NCI-H1092 (cell line): ENCODE measurements at regions not wholly inside any gene's neighbourhood (a gene's known extent, or its start where the extent isn't known, plus 50 kb on each side); places are given as distances from the start of the nearest gene placed in this dataset.

Experiments used
- DNase-seq: peaks from one replicate; lab custom pipeline; 2025; lab: John Stamatoyannopoulos, UW

DNA sequence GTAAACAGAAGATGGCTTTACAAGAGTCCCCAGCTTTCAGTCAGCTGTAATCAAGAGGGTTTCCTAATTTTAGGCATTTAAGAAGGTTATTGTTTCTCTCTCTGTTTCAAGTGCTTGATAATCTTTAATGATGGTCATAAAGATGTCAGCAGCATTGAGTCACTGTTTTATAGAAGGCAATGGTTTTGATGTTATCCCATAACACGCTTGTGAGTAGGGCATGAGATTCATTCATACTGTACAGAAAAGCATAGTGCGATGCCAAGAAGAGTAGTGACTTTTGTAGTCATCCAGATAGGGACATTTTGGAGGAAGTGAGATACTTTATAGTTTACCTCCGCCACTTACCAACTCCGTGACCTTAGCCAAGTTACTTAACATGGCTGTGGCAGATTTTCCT, 364.2 kb upstream of the SLC10A2 start:
- no peak for DNase-seq

DNA sequence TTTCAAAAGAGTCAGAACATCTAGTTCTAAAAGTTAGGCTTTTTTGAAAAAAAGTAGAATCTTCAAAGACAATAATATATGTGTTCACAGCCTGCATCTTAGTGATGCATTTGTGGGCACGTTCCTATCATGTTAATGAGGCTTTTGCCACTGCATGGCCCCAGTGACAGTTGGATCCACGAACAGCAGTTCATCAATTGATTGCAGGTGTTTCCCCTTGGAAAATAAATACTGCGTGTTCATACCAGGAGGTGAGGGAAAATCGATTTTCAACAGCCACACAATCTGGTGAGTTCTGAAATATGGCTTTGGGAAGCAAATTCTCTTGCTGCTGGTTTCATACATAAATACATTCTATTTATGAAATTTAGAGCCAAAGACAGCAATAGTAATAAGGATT, 343.8 kb upstream of the SLC10A2 start:
- DNase-seq, result no peak

DNA sequence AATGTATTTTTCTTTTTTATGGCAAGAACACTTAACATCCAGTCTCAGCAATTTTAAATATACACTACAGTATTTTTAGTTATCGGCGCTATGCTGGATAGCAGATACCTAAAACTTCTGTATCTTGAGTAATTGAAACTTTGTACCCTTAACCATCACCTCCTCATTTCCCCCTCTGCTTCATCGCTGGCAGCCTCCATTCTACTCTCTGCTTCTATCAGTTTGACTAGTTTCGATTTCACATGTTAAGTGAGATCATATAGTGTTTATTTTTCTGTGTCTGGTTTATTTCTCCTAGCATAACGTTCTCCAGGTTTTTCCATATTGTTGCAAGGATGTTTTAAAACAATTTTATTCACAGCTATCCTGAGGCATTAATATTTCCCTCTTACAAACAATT, 340.8 kb upstream of the SLC10A2 start:
- DNase-seq, result no peak

DNA sequence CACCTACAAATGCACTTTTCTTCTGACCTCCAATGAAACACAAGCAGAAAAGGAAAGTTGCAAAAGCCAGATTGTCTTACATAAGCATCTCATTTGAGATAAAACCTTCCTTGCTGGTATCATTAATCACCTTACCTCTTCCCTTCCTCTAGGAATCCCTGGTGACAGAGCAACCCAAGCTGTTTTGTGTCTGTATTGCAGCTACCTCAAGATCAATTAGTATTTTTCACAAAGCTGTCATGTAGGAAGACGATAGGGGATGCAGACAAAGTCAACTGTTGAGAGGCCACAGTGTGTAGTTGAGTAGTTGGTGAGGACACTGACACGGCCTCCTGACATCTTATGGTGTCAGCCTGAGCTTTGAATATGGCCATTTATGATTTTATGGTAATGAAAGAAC, 339.1 kb upstream of the SLC10A2 start:
- DNase-seq, result no peak

DNA sequence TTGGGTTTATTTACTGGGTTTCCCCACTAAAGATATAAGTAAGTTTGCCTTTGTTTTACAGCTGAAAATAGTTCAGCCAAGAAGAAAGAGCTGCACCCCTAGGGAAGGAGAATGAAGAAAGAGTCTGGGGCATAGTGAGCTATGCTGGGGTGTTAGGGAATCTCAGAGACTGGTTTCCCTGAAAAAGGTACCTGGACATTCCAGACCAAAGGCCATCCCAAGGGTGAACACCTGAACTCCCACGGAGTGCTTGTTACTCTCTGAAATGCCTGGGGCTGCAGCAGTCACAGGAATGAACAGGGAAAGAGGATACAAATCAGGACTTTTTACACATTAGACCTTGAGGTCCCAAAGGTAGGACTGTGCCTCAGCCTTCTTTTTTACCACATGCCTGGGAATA, 337.6 kb upstream of the SLC10A2 start:
- no peak for DNase-seq

DNA sequence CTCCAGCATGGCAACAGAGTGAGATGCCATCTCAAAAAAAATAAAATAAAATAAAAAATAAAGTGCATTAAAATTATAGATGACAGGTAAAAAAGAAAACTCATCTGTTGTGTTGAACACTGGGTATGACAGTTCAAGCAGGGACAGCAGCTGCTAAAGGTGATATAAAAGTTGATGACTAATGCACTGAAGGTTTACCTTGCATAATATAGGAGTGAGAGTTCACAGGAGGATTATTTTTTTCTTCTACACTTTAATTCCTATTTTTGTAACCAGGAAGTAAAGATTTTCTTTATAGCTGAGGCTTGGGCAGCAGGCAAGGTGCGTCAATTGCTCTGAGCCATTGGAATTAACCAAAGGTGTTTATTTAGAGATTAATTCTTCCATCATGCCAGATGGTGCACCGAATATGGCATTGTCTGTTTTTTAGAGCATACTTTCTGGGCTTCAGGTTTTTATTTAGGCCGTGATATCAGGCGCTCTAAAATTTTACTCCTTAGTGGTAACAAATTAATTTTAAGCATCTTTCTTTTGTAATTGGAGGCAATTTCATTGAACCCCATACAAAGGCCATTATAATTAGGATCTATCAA, 337.0 kb upstream of the SLC10A2 start:
- no peak for DNase-seq

DNA sequence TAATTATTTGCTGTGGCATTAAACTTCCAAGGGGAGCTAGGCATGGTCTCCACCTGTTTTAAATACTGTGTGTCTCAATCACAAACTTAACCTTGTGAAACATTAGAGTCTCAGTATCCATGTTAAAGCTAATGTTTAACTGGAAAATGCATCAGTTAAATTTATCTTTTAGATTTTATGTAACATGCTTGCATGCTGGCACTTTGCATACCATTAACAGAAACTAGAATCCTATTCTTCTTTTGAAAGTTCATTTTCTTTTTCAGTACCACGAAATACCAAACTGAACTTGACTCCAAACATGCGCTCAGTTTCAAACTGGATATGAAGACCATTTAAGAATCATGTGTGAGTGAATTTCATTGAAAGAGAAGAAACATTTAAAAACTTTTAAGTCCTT, 328.9 kb upstream of the SLC10A2 start:
- DNase-seq, result no peak

DNA sequence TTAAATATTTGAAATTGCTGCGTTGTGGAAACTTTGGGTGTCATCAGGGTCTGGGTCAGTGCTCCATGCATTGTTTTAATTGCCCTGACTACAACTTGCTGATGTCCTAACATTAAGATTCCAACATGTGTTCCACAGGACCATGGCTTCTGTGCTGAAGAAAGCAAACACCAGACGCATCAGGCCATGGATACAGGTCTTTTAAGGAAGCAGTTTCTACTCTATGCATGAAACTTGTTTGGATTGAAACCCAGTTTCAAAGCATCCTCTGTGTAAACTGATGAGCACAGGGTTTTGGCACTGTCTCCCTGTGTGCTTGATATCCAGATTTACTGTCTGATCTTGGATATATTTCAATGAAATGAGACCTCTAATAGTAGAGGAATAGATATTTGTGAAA, 328.4 kb upstream of the SLC10A2 start:
- no peak for DNase-seq

DNA sequence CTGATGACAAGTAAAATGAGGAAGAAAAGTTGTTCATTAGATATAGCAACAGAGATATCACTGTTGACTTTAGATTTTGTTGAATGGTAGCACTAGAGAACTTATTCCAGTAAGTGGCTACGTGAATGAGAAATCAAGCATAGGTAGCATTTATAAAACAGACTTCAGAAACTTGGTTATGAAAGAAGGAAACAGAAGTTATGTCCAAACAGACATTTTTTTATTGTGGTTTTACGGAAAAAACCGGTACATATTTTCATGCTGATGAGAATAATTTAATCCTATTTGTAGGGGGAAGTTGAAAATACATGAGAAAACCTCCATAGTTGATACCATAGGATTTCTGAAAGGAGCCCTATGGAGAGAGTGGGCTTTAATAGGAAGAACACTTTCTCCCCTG, 325.7 kb upstream of the SLC10A2 start:
- DNase-seq, result no peak

DNA sequence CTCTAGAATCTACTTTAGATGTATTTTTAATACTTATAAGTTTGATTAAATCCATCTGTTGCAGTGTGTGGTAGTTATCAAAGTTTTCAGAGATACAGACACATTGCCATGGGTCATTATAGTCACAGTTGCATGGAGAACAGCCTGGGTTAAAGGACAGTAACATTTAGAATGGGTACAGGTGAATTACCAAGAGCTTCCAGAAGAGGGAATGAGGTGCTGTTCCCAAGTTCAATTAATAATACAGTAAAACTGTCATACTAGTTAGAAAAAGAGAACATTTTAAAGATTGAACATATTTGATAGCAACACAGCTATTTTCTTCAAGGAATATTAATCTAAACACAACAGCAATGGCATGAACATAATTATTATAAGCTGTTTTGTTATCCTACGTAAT, 322.6 kb upstream of the SLC10A2 start:
- no peak for DNase-seq

DNA sequence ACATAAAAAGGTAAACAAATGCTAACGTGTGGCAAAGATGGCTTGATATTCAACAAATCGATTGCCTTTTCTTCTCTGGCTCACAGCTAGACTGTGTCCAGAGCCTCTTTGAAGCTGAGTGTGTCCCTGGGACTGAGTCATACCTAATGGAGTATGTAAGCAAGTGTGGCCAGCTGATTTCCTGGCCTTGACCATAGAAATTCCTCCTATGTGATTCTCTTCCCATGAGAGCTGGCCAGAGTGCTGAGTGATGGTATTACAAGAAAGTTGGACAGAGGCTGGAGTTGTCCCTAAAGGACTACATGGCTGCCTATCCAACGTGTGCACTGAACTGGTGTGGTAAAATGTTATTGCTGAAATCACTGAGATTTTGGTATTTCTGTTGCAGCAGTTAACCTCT, 320.1 kb upstream of the SLC10A2 start:
- no peak for DNase-seq

DNA sequence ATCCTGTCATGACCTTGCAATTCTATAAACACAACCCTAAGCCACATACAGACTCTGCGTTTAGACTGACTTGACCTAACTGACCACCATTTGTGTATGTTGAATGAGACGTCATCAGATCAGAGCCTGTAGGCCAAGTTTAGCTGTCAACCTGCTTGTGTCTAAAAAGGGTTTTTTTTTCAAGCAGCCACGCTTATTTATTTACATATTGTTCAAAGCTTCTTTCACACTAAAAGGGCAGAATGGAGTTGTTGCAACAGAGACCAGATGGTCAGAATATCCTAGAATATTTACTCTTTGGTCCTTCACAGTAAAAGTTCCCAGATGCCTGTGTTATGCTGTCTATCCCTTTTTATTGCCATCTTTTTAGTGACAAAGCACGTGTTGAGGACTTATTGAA, 307.7 kb upstream of the SLC10A2 start:
- no peak for DNase-seq

DNA sequence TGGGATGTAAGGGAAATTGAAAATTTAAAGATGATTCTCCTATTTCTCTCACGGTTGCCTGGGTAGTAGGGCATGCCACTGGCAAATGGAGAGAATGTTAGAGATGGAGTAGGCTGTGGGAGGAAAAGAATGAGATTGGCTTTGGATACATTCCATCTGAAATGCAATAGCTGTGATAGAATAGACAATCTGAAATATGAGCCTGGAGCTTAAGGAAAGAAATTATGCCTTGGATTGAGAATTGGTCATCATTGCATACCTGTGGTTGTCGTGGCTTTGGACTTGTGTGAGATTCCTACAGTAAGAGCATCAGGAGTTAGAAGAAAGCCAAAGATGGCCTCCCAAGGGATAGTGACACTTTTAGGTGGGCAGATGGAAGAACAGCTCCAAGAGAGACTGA, 305.1 kb upstream of the SLC10A2 start:
- DNase-seq, result no peak

DNA sequence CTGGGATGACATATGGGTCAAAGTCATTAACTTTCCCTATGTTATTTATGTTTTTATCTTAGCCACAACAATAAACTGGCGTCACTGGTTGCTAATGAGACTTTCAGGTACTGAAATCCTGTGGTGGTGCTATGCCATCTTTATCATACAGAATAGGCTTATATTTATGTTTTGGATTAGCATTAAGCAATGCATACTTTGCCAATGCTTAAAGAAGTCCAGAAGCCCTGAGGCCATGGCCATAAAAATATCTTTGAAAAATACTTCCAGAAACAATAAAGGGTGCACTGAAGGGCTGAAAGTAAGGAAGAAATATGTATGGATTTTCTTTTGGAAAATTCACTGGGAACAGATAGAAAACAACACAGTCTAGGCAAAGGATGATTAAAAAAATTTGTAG, 304.6 kb upstream of the SLC10A2 start:
- DNase-seq, result no peak

DNA sequence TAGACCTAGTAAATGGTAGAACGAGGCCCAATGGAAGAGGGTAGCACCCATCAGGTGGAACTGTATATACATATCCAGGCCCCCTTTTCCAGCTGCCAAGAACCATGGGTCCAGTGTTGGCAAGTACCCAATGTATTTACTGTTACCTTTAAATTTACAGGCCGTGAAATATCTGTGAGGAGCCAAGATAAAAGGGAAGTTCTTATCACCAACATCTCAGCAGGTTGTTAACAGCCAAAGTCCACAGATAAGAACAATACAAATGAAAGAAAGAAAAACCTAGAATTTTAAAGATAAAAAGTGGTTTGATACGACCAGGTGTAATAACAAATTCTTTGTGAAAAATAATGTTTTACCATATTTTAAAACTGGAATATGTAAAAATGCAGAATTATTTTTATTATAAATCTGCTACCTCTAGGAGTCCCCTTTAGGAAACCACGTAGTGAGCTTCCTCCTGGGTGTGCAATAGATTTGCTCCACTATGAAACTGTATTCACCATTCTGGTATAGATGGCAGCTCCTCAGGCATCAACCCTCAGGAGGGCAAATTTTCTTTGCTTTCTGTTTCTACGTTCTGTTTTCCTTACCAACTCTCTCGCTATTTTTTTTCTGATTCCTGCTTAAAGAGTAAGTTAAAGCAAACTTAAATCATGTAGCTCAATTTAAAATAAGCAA, 292.2 kb upstream of the SLC10A2 start:
- no peak for DNase-seq

DNA sequence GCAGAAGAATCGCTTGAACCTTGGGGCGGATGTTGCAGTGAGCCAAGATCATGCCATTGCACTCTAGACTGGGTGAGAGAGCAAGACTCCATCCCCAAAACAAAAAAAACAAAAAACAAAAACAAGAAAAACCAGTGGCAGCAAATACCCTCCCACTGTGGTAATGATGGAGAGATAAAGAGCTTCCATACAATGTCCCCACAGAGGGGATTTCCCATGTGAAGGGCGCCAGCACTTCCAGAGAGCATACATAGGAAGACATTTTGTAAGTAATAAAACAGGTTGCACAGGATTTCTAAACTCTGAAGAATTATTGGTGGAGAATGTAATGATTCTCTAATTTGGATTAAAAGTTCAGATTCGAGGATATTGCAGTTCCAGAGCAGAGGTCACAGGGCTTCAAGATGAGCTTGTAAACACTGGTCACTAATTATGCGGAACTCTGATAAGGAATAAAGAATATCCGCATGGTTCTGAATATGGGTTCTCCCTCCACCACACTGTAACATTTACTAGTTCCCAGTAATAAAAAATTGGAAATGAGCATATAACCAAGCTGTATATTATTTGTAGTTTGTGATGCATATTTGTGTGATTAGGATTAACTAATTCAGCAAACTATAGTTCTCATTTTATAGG, 290.1 kb upstream of the SLC10A2 start:
- no peak for DNase-seq

DNA sequence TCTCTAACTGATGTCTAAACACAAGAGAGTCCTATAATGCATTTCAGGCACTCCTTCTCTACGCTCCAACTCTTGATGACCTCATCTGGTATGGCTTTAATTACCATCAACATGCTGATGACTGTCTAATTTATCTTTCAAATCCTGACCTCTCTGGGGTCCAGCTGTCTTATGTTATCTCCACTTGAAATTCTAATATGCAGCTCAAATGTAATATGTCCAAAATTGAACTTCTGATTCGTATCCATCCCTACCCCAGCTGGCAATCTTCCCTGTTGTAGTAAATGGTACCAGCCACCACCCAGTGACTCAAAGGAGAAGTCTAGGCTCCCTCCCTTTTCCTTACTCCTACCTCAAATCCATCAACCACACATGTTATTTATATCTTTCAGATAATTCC, 288.0 kb upstream of the SLC10A2 start:
- DNase-seq, result no peak

DNA sequence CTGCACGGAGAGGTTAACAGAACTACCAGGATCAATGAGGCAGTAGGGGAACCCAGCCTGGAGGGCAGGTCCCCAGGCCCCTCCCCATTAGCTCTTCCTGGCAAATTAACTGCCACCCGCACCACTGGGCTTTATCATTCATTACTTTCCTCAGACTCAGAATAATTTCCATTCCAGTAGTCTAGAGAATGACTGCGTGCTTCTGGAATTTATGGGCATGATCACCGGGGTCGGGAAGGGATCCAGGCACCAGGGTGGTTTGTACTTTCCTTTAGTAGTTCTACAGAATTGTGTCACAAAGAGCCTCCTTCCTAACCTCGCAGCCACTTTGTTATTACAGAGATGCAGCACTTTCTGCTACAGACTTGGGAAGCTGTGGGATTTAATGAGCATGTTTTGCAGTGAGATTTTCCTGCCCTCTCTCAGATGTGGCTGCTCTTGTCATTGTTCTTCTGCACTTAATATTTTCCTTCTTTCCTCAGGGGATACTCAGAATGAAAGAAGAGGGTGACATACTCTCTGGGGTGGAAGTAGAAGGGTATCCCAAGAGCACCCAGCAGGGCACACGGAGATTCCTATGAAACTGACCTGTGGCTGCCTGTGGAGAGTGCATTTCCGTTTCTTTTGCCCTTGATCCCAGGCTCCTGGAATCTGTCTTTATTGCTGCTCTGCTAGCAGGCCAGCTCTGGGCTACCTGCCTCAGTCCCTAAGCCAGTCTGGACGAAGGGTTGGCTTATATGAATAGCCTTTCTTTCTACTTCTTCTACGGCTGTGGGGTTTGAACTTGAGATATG, 285.0 kb upstream of the SLC10A2 start:
- no peak for DNase-seq

DNA sequence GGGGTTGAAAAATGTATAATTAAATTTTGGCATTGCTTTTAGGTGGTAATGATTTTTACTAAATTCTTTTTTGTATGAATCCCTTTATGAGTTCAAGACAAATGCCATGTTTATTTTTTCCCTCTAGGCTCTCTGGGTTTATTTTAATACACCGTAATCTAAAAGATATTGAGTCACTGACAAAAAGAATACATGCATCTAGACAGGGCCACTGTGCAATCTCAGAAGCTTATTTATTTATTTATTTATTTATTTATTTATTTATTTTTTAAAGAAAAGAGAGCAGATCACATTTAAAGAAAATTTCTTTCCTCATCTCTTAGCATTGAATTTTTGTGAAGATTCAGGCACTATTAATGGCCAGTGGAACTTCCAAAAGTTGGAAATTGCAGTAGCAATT, 283.9 kb upstream of the SLC10A2 start:
- no peak for DNase-seq

DNA sequence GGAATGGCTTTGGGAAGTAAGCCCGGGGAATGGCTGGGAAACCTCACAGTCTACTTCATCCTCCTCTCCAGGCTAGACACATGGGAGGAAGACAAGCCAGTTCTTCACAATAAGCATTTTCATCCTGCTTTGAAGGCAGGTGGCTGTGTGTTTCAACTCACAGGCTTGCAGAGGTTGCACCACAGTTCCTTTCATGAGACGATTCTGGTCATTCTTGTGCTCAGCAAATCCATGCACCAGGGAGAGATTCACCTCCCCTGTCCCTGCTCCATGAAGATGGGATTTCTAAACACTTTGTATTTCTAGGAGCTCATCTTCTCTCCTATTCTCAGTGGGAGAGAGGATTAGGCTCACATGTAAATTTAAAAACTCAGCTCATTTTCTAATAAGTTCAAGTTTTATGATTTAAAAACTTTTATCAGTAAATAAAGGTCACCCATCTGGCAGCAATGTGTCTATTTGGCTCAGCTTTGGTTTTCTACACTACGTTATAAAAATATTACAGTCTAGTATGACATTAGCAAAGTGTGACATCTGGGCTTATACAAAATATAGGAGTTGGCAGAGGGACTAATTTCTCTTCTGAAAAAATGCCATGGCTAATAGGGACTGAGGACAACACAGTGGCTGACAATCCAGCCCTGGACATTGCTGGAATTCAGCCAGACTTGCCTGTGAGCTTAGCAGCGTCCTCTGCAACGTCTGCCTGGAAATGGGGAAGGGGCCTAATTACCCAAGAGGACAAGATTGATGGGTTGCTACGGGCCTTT, 283.2 kb upstream of the SLC10A2 start:
- peak; percentile 71 for DNase-seq

DNA sequence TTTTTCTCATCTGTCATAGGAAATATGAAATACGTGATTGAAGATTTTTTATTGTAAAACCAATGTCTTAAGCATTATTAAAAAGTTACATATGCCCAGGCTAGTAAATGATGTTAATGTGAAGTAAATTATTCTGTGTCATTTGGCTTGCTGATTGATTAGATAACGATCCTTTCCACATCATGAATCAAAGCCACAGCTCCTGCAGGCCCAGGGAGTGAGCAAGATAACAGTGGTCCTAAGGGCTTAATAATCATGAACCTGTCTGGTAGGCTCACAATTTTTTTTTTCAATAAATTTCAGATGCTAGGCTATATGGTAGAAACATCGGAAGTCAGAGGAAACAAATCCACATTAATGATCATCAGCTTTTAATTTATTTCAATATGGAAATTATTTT, 269.0 kb upstream of the SLC10A2 start:
- no peak for DNase-seq

DNA sequence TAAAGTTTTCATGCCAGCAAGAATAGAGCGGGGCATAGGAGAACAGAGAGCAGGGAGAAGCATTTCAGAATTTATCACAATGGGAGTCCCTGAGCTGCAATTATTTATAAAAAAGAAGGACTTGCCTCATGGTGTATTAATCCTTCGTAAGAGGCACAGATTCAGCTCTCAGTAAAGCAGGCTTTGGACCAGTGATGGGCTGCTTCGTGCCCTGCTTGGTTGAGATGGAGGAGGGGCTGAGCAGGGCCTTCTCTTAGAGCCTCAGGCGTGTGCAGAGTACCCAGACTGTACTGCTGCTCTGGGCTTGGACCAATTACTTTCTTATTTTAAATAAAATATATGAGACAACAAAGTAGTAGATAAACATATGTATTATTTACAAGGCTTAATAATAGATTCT, 265.7 kb upstream of the SLC10A2 start:
- DNase-seq, result no peak
